SK-N-SH (cell line): ENCODE measurements at regions not wholly inside any gene's neighbourhood (a gene's known extent, or its start where the extent isn't known, plus 50 kb on each side); places are given as distances from the start of the nearest gene placed in this dataset.

ENCODE experiments used
- FOSL2 ChIP-seq: IDR thresholded peaks from 2 replicates; pipeline ENCODE4 v1.4.0; 2012; ENCODE audit warnings: low read depth, mild to moderate bottlenecking, moderate library complexity, borderline replicate concordance
- GATA2 ChIP-seq: sonication (generic); formaldehyde crosslinking; IDR thresholded peaks from 2 replicates; pipeline ENCODE4 v1.5.0; 2020; ENCODE audit warnings: mild to moderate bottlenecking, missing genetic modification reagents
- JUND ChIP-seq: IDR thresholded peaks from 2 replicates; pipeline ENCODE4 v1.4.0; 2012
- POLR2AphosphoS5 ChIP-seq: IDR thresholded peaks from 2 replicates; pipeline ENCODE4 v1.6.1; 2012; ENCODE audit warnings: low read depth, low read length
- RXRA ChIP-seq: IDR thresholded peaks from 2 replicates; pipeline ENCODE4 v1.4.0; 2012; ENCODE audit warnings: low read depth, mild to moderate bottlenecking, borderline replicate concordance
- SIN3A ChIP-seq: IDR thresholded peaks from 2 replicates; pipeline ENCODE4 v1.6.1; 2012; ENCODE audit warnings: low read depth, mild to moderate bottlenecking, low read length, moderate library complexity, borderline replicate concordance
- SMC3 ChIP-seq: IDR thresholded peaks from 2 replicates; pipeline ENCODE4 v1.6.1; 2012; ENCODE audit warnings: low read depth, low read length, improper control_type of control experiment
- TCF12 ChIP-seq: IDR thresholded peaks from 2 replicates; pipeline ENCODE4 v1.4.0; 2012
- TEAD4 ChIP-seq: IDR thresholded peaks from 2 replicates; pipeline ENCODE4 v1.4.0; 2012; ENCODE audit warnings: mild to moderate bottlenecking, borderline replicate concordance; ENCODE audit not compliant: insufficient read depth
- TF ChIP-seq, protein P1 (sequence below): IDR thresholded peaks from 2 replicates; pipeline ENCODE4 v1.4.0; 2012; ENCODE audit warnings: low read depth
- TF ChIP-seq, protein P2 (sequence below): fragments of 150-350 bp; IDR thresholded peaks from 2 replicates; pipeline ENCODE4 v1.6.1; 2017; ENCODE audit warnings: antibody characterized with exemption, low read length, low read depth, borderline replicate concordance
- TF ChIP-seq, protein P3 (sequence below): fragments of 200-600 bp; sonication (generic); IDR thresholded peaks from 2 replicates; pipeline ENCODE4 v1.6.1; 2017; ENCODE audit warnings: antibody characterized with exemption, mild to moderate bottlenecking, moderate library complexity
- TF ChIP-seq, protein P4 (sequence below): IDR thresholded peaks from 2 replicates; pipeline ENCODE4 v1.6.1; 2012; ENCODE audit warnings: mild to moderate bottlenecking, low read depth, low read length, moderate library complexity

DNA sequence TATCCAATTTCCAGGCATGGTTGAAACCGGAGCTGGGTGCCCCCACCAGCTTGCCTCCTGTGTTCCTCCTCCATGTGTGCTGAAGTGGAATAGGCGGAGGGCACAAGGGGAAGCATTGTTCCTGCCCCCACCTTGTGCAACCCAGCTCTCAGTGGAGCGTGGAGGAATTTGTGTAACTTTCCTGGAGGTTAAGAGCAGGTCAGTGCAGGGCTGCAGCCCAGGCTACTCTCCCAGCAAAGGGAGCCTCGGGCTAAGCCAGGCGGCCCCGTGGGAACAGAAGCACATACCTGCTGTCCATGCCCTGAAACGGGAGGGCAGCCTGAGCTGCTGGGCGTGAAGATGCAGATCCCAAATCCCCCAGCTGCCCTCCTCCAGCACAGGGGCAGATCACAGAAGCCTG, 158.8 kb upstream of the LHX1 start:
- TF ChIP-seq TEAD4: no peak
- no peak for TF ChIP-seq GATA2 (CRISPR knock-in tag)
- TF ChIP-seq, protein P1, sequence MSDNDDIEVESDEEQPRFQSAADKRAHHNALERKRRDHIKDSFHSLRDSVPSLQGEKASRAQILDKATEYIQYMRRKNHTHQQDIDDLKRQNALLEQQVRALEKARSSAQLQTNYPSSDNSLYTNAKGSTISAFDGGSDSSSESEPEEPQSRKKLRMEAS: no peak
- no peak for TF ChIP-seq POLR2AphosphoS5
- TF ChIP-seq, protein P2, sequence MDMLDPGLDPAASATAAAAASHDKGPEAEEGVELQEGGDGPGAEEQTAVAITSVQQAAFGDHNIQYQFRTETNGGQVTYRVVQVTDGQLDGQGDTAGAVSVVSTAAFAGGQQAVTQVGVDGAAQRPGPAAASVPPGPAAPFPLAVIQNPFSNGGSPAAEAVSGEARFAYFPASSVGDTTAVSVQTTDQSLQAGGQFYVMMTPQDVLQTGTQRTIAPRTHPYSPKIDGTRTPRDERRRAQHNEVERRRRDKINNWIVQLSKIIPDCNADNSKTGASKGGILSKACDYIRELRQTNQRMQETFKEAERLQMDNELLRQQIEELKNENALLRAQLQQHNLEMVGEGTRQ: no peak
- TF ChIP-seq, protein P3, sequence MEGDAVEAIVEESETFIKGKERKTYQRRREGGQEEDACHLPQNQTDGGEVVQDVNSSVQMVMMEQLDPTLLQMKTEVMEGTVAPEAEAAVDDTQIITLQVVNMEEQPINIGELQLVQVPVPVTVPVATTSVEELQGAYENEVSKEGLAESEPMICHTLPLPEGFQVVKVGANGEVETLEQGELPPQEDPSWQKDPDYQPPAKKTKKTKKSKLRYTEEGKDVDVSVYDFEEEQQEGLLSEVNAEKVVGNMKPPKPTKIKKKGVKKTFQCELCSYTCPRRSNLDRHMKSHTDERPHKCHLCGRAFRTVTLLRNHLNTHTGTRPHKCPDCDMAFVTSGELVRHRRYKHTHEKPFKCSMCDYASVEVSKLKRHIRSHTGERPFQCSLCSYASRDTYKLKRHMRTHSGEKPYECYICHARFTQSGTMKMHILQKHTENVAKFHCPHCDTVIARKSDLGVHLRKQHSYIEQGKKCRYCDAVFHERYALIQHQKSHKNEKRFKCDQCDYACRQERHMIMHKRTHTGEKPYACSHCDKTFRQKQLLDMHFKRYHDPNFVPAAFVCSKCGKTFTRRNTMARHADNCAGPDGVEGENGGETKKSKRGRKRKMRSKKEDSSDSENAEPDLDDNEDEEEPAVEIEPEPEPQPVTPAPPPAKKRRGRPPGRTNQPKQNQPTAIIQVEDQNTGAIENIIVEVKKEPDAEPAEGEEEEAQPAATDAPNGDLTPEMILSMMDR: no peak
- no peak for TF ChIP-seq JUND
- TF ChIP-seq FOSL2: no peak
- TF ChIP-seq SMC3: no peak
- TF ChIP-seq SIN3A: no peak
- TF ChIP-seq, protein P4, sequence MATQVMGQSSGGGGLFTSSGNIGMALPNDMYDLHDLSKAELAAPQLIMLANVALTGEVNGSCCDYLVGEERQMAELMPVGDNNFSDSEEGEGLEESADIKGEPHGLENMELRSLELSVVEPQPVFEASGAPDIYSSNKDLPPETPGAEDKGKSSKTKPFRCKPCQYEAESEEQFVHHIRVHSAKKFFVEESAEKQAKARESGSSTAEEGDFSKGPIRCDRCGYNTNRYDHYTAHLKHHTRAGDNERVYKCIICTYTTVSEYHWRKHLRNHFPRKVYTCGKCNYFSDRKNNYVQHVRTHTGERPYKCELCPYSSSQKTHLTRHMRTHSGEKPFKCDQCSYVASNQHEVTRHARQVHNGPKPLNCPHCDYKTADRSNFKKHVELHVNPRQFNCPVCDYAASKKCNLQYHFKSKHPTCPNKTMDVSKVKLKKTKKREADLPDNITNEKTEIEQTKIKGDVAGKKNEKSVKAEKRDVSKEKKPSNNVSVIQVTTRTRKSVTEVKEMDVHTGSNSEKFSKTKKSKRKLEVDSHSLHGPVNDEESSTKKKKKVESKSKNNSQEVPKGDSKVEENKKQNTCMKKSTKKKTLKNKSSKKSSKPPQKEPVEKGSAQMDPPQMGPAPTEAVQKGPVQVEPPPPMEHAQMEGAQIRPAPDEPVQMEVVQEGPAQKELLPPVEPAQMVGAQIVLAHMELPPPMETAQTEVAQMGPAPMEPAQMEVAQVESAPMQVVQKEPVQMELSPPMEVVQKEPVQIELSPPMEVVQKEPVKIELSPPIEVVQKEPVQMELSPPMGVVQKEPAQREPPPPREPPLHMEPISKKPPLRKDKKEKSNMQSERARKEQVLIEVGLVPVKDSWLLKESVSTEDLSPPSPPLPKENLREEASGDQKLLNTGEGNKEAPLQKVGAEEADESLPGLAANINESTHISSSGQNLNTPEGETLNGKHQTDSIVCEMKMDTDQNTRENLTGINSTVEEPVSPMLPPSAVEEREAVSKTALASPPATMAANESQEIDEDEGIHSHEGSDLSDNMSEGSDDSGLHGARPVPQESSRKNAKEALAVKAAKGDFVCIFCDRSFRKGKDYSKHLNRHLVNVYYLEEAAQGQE: no peak
- no peak for TF ChIP-seq TCF12
- no peak for TF ChIP-seq RXRA
